ENCODE measurements at regions not wholly inside any gene's neighbourhood (a gene's known extent, or its start where the extent isn't known, plus 50 kb on each side); places are given as distances from the start of the nearest gene placed in this dataset.

DNA sequence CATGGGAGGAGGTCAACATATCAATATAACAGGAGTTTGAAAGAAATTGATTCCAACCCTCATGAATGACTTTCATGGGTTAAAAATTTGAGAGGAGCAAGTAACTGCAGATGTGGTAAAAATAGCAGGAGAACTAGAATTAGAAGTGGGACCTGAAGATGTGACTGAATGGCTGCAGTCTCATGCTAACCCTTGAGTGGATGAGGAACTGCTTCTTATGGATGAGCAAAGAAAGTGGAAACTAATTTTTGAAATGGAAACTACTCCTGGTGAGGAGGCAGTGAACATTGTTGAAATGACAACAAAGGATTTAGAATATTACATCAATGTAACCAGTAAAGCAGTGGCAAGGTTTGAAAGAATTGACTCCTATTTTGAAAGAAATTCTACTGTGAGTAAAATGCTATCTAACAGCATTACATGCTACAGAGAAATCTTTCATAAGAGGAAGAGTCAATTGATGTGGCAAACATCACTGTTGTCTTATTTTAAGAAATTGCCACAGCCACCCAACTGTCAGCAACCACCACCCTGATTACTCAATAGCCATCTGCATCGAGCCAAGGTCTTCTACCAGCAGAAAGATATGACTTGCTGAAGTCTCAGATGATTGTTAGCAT is 1683.2 kb downstream of the MAT2B start (continued):
- TF ChIP-seq PAX5 (IDR thresholded peaks at IDR 0.05; ENCODE audit: borderline replicate concordance, low read depth, low read length) (no peak), SUPT20H (IDR thresholded peaks at IDR 0.05; ENCODE audit: borderline replicate concordance, control insufficient read depth, low read depth, low read length) (no peak)

DNA sequence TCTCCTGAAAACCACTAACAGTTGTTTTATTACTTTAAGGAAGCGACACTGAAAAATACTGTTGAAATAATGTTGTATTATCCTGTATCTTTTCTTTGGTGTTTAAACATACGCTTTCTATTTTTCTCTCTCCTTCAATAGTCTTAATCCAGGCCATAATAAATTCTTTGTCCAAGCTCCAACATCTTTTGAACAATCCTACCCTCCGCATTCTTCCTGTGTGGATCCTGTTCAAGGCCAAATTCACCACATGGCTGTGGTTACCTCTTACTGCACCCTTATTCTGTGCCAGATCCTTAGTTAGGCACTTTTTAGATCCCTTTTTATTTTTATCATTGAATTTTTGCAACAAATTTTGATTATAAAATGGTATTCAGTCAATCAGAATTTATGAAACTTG is 1691.5 kb downstream of the MAT2B start:
- ChIA-PET SMC1A (ENCODE audit: uncharacterized antibody, unreplicated experiment) (no interaction called here), POLR2A (no interaction called here), RAD21 (ENCODE audit: unreplicated experiment) (no interaction called here), CTCF (interaction anchor here (1.4 kb wide), 1 partner anchor 12 kb away, joined by 4 read pairs; no protein-coding TSS in a partner anchor)
- intact Hi-C loops (cut with micrococcal nuclease; ENCODE audit: unreplicated experiment), result no loop called here
- Histone ChIP-seq H3K9ac (ENCODE audit: control insufficient read depth, insufficient read depth, low read length) (no peak overlapping the region), H2AFZ (ENCODE audit: control insufficient read depth, low read depth, low read length) (no peak overlapping the region), H3K4me3 (no peak overlapping the region), H3K27me3 (replicated peaks in 1 of 2; ENCODE audit: control insufficient read depth in 2 of 2, insufficient read depth in 2 of 2, low read length in 1 of 2) (no peaks in the 10 kb centered on the region), H3K27ac (ENCODE audit: control insufficient read depth, insufficient read depth) (no peak overlapping the region), H3K4me2 (ENCODE audit: control insufficient read depth, insufficient read depth) (no peak overlapping the region), H4K20me1 (ENCODE audit: control insufficient read depth, insufficient read depth) (no peaks in the 10 kb centered on the region), H3K79me2 (ENCODE audit: control insufficient read depth, insufficient read depth, low read length) (no peaks in the 10 kb centered on the region), H3K9me3 (replicated peaks; ENCODE audit: control insufficient read depth, insufficient read depth, low read length) (no peaks in the 10 kb centered on the region; the same call in 2 of the 3 replicates), H3K4me1 (ENCODE audit: control insufficient read depth, insufficient read depth, low read length) (no peaks in the 10 kb centered on the region), H3K36me3 (ENCODE audit: control insufficient read depth in 2 of 2, insufficient read depth in 2 of 2, low read length in 1 of 2) (no peaks in the 10 kb centered on the region)
- no peak for DNase-seq (ENCODE audit: low read depth, low spot score)
- in situ Hi-C loops (cut with MboI), result no loop called here
- no peak for FAIRE-seq
- BruUV-seq (replicated peaks), result no TSS peak
- 59% methylated on average over 3 of the region's 3 CpGs for WGBS (ENCODE audit: insufficient coverage, insufficient replicate concordance, low lambda C conversion rate, missing lambda C conversion rate)
- ATAC-seq, result no peak
- no peak for TF ChIP-seq SMAD1 (IDR thresholded peaks at IDR 0.05; ENCODE audit: low read depth, partially characterized antibody)
- TF ChIP-seq IRF4 (IDR thresholded peaks at IDR 0.05; ENCODE audit: low read depth, low read length), result no peak
- no peak for TF ChIP-seq BMI1 (IDR thresholded peaks at IDR 0.05; ENCODE audit: borderline replicate concordance)
- TF ChIP-seq ESRRA (IDR thresholded peaks at IDR 0.05; ENCODE audit: low read length), result no peak
- TF ChIP-seq, protein P1, sequence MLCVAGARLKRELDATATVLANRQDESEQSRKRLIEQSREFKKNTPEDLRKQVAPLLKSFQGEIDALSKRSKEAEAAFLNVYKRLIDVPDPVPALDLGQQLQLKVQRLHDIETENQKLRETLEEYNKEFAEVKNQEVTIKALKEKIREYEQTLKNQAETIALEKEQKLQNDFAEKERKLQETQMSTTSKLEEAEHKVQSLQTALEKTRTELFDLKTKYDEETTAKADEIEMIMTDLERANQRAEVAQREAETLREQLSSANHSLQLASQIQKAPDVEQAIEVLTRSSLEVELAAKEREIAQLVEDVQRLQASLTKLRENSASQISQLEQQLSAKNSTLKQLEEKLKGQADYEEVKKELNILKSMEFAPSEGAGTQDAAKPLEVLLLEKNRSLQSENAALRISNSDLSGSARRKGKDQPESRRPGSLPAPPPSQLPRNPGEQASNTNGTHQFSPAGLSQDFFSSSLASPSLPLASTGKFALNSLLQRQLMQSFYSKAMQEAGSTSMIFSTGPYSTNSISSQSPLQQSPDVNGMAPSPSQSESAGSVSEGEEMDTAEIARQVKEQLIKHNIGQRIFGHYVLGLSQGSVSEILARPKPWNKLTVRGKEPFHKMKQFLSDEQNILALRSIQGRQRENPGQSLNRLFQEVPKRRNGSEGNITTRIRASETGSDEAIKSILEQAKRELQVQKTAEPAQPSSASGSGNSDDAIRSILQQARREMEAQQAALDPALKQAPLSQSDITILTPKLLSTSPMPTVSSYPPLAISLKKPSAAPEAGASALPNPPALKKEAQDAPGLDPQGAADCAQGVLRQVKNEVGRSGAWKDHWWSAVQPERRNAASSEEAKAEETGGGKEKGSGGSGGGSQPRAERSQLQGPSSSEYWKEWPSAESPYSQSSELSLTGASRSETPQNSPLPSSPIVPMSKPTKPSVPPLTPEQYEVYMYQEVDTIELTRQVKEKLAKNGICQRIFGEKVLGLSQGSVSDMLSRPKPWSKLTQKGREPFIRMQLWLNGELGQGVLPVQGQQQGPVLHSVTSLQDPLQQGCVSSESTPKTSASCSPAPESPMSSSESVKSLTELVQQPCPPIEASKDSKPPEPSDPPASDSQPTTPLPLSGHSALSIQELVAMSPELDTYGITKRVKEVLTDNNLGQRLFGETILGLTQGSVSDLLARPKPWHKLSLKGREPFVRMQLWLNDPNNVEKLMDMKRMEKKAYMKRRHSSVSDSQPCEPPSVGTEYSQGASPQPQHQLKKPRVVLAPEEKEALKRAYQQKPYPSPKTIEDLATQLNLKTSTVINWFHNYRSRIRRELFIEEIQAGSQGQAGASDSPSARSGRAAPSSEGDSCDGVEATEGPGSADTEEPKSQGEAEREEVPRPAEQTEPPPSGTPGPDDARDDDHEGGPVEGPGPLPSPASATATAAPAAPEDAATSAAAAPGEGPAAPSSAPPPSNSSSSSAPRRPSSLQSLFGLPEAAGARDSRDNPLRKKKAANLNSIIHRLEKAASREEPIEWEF (IDR thresholded peaks at IDR 0.05; ENCODE audit: insufficient replicate concordance, low read depth, low read length), result no peak
- TF ChIP-seq HCFC1 (IDR thresholded peaks at IDR 0.05; ENCODE audit: low read length), result no peak
- TF ChIP-seq CREB1 (IDR thresholded peaks at IDR 0.05; ENCODE audit: low read depth), result no peak
- no peak for TF ChIP-seq NFIC (IDR thresholded peaks at IDR 0.05; ENCODE audit: low read depth, low read length)
- no peak for TF ChIP-seq CEBPZ (IDR thresholded peaks at IDR 0.05; ENCODE audit: low read depth, low read length)
- TF ChIP-seq, protein P2, sequence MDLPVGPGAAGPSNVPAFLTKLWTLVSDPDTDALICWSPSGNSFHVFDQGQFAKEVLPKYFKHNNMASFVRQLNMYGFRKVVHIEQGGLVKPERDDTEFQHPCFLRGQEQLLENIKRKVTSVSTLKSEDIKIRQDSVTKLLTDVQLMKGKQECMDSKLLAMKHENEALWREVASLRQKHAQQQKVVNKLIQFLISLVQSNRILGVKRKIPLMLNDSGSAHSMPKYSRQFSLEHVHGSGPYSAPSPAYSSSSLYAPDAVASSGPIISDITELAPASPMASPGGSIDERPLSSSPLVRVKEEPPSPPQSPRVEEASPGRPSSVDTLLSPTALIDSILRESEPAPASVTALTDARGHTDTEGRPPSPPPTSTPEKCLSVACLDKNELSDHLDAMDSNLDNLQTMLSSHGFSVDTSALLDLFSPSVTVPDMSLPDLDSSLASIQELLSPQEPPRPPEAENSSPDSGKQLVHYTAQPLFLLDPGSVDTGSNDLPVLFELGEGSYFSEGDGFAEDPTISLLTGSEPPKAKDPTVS (IDR thresholded peaks at IDR 0.05; ENCODE audit: low read depth, low read length), result no peak
- TF ChIP-seq STAT1 (conservative IDR thresholded peaks at IDR 0.05), result no peak
- TF ChIP-seq IKZF2 (IDR thresholded peaks at IDR 0.05), result no peak

Measured in GM12878 (cell line).